HepG2 (cell line): ENCODE measurements at regions not wholly inside any gene's neighbourhood (a gene's known extent, or its start where the extent isn't known, plus 50 kb on each side); places are given as distances from the start of the nearest gene placed in this dataset.

Source experiments
- ATAC-seq: fragments of 200-7000 bp; cut with Tn5 transposase; 3 replicates; pipeline ENCODE4 v1.9.1; 2020; ENCODE audit warnings: mild to moderate bottlenecking, moderate library complexity
- BruUV-seq: library from RNA; stranded (reverse); fragments of 400-500 nt; replicated peaks from 2 replicates; lab custom pipeline; 2021; lab: Mats Ljungman, UMichigan
- CTCF ChIA-PET: fragments of 300-600 bp; formaldehyde crosslinking; extraction: SDS; loops from one replicate; lab custom pipeline; 2021; ENCODE audit warnings: low total read pairs, inconsistent platforms, low intra/inter-chr PET ratio; lab: Yijun Ruan, JAX
- POLR2A ChIA-PET: fragments of 350-600 bp; sonication (Branson Sonifier 250); formaldehyde crosslinking; loops from one replicate; lab custom pipeline; 2020; ENCODE audit warnings: antibody characterized with exemption, inconsistent platforms; lab: Yijun Ruan, JAX
- DNase-seq: peaks from one replicate; pipeline ENCODE4 v3.0.0-alpha.2; 2015; ENCODE audit warnings: low spot score
- FAIRE-seq: peaks from 3 replicates; lab custom pipeline; 2011; peaks lifted over from hg19 to GRCh38; lab: Jason Lieb, UNC
- H2AFZ ChIP-seq: one replicate; pipeline ENCODE4 v1.6.1; 2011; ENCODE audit warnings: low read length, inconsistent platforms
- H3K27ac ChIP-seq: fragments of 300-600 bp; 3 replicates; pipeline ENCODE4 v1.8.0; 2011; ENCODE audit warnings: mixed run types, mild to moderate bottlenecking, mixed read lengths, low read length, inconsistent platforms; ENCODE audit not compliant: insufficient read depth; ENCODE audit errors: extremely low read length
- H3K27me3 ChIP-seq, 2 experiments: fragments of 200-600 bp in 1 of 2; 2 replicates in 1 of 2; 3 replicates in 1 of 2; pipeline versions ENCODE4 v1.6.0 to v1.8.0; 2011; ENCODE audit warnings: low read length in 2 of 2, mild to moderate bottlenecking in 2 of 2, moderate library complexity in 2 of 2, inconsistent platforms in 1 of 2; ENCODE audit not compliant: insufficient read depth in 2 of 2, control insufficient read depth in 1 of 2
- H3K36me3 ChIP-seq, 2 experiments: fragments of 200-600 bp in 1 of 2; replicated peaks in 1 of 2; 2 replicates in 1 of 2; 3 replicates in 1 of 2; pipeline versions ENCODE4 v1.5.1 to v1.8.0; 2011; ENCODE audit warnings: low read length in 2 of 2, inconsistent platforms in 1 of 2; ENCODE audit not compliant: insufficient read depth in 2 of 2, control insufficient read depth in 1 of 2
- H3K4me1 ChIP-seq: 2 replicates; pipeline ENCODE4 v1.5.1; 2012; ENCODE audit warnings: low read length, inconsistent platforms; ENCODE audit not compliant: insufficient read depth
- H3K4me2 ChIP-seq: 2 replicates; pipeline ENCODE4 v1.6.0; 2011; ENCODE audit warnings: low read depth, low read length, inconsistent platforms
- H3K4me3 ChIP-seq, 3 experiments: fragments of 200-600 bp in 1 of 3; sonication (generic), shearing (Covaris generic) in 1 of 3; replicated peaks in 1 of 3; 2 replicates each; pipeline ENCODE4 v1.5.1; 2011 to 2016; ENCODE audit warnings: low read length in 3 of 3, inconsistent platforms in 2 of 3, low read depth in 2 of 3, mild to moderate bottlenecking in 2 of 3, control low read depth in 1 of 3, mixed read lengths in 1 of 3; ENCODE audit not compliant: insufficient read depth in 1 of 3
- H3K79me2 ChIP-seq: one replicate; pipeline ENCODE4 v1.6.1; 2011; ENCODE audit warnings: low read length, inconsistent platforms; ENCODE audit not compliant: insufficient read depth
- H3K9ac ChIP-seq: 2 replicates; pipeline ENCODE4 v1.6.0; 2011; ENCODE audit warnings: mild to moderate bottlenecking, low read depth, low read length, inconsistent platforms; ENCODE audit not compliant: insufficient read depth
- H3K9me3 ChIP-seq: 2 replicates; pipeline ENCODE4 v1.5.1; 2012; ENCODE audit warnings: mild to moderate bottlenecking, low read length
- H4K20me1 ChIP-seq: 2 replicates; pipeline ENCODE4 v1.6.0; 2011; ENCODE audit warnings: inconsistent platforms, mild to moderate bottlenecking, low read length, moderate library complexity; ENCODE audit not compliant: insufficient read depth
- NR2F2 ChIP-seq: IDR thresholded peaks from 2 replicates; pipeline ENCODE4 v1.6.1; 2012; ENCODE audit warnings: low read depth, inconsistent platforms, borderline replicate concordance
- SNAPC2 ChIP-seq: sonication (generic); formaldehyde crosslinking; IDR thresholded peaks from 2 replicates; pipeline ENCODE4 v1.8.1; 2022; ENCODE audit warnings: mild to moderate bottlenecking, missing genetic modification reagents
- ZNF138 ChIP-seq: sonication (generic); formaldehyde crosslinking; IDR thresholded peaks from 2 replicates; pipeline ENCODE4 v1.5.0; 2020; ENCODE audit warnings: mild to moderate bottlenecking, low read depth, missing genetic modification reagents
- WGBS: methylation state at CpG from one replicate; pipeline ENCODE4 v1.1.6; 2017; ENCODE audit warnings: low lambda C conversion rate; 5-methylcytosine and 5-hydroxymethylcytosine counted together
- in situ Hi-C: cut with HindIII; loops from 2 replicates; pipeline ENCODE4 v1.10.0; 2017; ENCODE audit warnings: low pct_unique_long_range_greater_than_20kb; ENCODE audit not compliant: extremely low pct_ligation_motif_present
- intact Hi-C: fragments of 100-400 bp; cut with micrococcal nuclease; formaldehyde crosslinking; loops from one replicate; pipeline ENCODE4 v1.10.0; 2022; ENCODE audit not compliant: unreplicated experiment
- TF ChIP-seq, protein P1 (sequence below): sonication (generic); formaldehyde crosslinking; IDR thresholded peaks from 2 replicates; pipeline ENCODE4 v1.4.0; 2020; ENCODE audit warnings: mild to moderate bottlenecking, missing genetic modification reagents
- TF ChIP-seq, protein P2 (sequence below): sonication (generic); formaldehyde crosslinking; IDR thresholded peaks from 2 replicates; pipeline ENCODE4 v1.4.0; 2020; ENCODE audit warnings: missing genetic modification reagents
- TF ChIP-seq, protein P3 (sequence below): sonication (generic); formaldehyde crosslinking; conservative IDR thresholded peaks from 2 replicates; pipeline ENCODE4 v1.4.0; 2020; ENCODE audit warnings: missing genetic modification reagents

DNA sequence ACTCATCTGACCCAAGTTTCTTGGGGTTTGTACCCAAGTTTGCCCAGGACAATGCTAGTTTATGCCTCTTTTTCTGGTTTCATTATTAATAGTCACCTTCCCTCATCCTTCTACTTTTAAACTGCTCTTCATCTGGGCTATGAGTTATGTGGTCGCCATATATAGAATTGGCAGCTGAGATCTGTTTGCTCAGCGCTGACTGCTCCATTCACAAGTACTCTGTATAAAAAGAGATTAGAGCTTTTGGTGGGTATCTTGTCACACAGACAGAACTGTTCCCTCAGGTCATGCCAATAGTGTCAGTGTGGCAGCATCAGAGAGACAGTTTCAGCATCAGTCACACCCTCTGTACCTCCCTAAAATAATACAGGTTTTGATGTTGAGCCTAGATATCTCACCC, 326.0 kb downstream of the RAB38 start (continued):
- TF ChIP-seq, protein P1, sequence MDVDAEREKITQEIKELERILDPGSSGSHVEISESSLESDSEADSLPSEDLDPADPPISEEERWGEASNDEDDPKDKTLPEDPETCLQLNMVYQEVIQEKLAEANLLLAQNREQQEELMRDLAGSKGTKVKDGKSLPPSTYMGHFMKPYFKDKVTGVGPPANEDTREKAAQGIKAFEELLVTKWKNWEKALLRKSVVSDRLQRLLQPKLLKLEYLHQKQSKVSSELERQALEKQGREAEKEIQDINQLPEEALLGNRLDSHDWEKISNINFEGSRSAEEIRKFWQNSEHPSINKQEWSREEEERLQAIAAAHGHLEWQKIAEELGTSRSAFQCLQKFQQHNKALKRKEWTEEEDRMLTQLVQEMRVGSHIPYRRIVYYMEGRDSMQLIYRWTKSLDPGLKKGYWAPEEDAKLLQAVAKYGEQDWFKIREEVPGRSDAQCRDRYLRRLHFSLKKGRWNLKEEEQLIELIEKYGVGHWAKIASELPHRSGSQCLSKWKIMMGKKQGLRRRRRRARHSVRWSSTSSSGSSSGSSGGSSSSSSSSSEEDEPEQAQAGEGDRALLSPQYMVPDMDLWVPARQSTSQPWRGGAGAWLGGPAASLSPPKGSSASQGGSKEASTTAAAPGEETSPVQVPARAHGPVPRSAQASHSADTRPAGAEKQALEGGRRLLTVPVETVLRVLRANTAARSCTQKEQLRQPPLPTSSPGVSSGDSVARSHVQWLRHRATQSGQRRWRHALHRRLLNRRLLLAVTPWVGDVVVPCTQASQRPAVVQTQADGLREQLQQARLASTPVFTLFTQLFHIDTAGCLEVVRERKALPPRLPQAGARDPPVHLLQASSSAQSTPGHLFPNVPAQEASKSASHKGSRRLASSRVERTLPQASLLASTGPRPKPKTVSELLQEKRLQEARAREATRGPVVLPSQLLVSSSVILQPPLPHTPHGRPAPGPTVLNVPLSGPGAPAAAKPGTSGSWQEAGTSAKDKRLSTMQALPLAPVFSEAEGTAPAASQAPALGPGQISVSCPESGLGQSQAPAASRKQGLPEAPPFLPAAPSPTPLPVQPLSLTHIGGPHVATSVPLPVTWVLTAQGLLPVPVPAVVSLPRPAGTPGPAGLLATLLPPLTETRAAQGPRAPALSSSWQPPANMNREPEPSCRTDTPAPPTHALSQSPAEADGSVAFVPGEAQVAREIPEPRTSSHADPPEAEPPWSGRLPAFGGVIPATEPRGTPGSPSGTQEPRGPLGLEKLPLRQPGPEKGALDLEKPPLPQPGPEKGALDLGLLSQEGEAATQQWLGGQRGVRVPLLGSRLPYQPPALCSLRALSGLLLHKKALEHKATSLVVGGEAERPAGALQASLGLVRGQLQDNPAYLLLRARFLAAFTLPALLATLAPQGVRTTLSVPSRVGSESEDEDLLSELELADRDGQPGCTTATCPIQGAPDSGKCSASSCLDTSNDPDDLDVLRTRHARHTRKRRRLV (CRISPR knock-in tag), result no peak
- TF ChIP-seq ZNF138 (CRISPR knock-in tag), result no peak
- TF ChIP-seq, protein P2, sequence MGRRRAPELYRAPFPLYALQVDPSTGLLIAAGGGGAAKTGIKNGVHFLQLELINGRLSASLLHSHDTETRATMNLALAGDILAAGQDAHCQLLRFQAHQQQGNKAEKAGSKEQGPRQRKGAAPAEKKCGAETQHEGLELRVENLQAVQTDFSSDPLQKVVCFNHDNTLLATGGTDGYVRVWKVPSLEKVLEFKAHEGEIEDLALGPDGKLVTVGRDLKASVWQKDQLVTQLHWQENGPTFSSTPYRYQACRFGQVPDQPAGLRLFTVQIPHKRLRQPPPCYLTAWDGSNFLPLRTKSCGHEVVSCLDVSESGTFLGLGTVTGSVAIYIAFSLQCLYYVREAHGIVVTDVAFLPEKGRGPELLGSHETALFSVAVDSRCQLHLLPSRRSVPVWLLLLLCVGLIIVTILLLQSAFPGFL (CRISPR knock-in tag), result no peak
- TF ChIP-seq, protein P3, sequence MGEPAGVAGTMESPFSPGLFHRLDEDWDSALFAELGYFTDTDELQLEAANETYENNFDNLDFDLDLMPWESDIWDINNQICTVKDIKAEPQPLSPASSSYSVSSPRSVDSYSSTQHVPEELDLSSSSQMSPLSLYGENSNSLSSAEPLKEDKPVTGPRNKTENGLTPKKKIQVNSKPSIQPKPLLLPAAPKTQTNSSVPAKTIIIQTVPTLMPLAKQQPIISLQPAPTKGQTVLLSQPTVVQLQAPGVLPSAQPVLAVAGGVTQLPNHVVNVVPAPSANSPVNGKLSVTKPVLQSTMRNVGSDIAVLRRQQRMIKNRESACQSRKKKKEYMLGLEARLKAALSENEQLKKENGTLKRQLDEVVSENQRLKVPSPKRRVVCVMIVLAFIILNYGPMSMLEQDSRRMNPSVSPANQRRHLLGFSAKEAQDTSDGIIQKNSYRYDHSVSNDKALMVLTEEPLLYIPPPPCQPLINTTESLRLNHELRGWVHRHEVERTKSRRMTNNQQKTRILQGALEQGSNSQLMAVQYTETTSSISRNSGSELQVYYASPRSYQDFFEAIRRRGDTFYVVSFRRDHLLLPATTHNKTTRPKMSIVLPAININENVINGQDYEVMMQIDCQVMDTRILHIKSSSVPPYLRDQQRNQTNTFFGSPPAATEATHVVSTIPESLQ, result no peak
- TF ChIP-seq, all 625 proteins: peak for 0

DNA sequence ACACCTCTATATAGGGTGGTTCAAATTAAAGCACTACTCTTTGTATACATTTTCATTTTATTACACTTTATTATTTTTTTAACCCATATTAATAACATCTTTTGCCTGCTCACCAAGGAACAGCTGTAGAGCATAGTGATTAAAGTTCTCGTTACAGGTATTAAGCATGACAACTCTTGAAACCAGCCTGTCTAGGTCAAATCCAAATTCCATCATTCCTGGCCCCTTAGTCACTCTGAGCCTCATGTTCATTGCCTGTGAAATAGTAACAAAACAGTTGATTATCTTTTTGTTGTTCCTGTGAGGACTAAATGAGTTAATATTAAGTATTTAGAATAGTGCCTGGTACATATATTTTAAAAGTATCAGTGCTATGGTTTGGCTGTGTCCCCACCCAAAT, 334.5 kb downstream of the RAB38 start:
- H3K27me3 ChIP-seq, result no peaks in the 10 kb centered on the region
- H3K9ac ChIP-seq, result no peak overlapping the region
- intact Hi-C loops, result no loop called here
- ATAC-seq, result no peak
- no peak overlapping the region for H3K27ac ChIP-seq
- no peak overlapping the region for H3K4me3 ChIP-seq
- no peaks in the 10 kb centered on the region for H3K36me3 ChIP-seq
- 0% methylated on average over 1 of the region's 1 CpG for WGBS
- in situ Hi-C loops, result no loop called here
- TF ChIP-seq SNAPC2 (CRISPR knock-in tag) (no peak), NR2F2 (no peak)
- TF ChIP-seq, all 625 proteins: peak for 0
- CTCF ChIA-PET, result no interaction called here
- POLR2A ChIA-PET, result no interaction called here
- no TSS peak for BruUV-seq
- Histone ChIP-seq H4K20me1 (no peaks in the 10 kb centered on the region), H3K79me2 (no peaks in the 10 kb centered on the region), H3K9me3 (no peaks in the 10 kb centered on the region), H3K4me1 (no peaks in the 10 kb centered on the region), H2AFZ (no peak overlapping the region), H3K4me2 (no peak overlapping the region)
- DNase-seq, result no peak
- FAIRE-seq, result no peak
